GM23248 (cell line): ENCODE measurements at regions not wholly inside any gene's neighbourhood (a gene's known extent, or its start where the extent isn't known, plus 50 kb on each side); places are given as distances from the start of the nearest gene placed in this dataset.
A peak's percentile ranks its signal among the peaks of the same experiment; 100 is the strongest.

Experiments used
- DNase-seq: peaks from one replicate; pipeline ENCODE4 v3.0.0-alpha.2; 2015
- H2AFZ ChIP-seq: fragments of 200-600 bp; sonication (generic); 2 replicates; pipeline ENCODE4 v1.6.1; 2016; ENCODE audit warnings: antibody characterized with exemption
- H3F3A ChIP-seq: fragments of 200-600 bp; sonication (generic); 2 replicates; pipeline ENCODE4 v1.6.1; 2016; ENCODE audit warnings: mild to moderate bottlenecking, antibody characterized with exemption, mixed run types; ENCODE audit not compliant: insufficient read depth
- H3K27ac ChIP-seq: fragments of 200-600 bp; sonication (generic); 2 replicates; pipeline ENCODE4 v1.5.1; 2016; ENCODE audit warnings: mild to moderate bottlenecking
- H3K27me3 ChIP-seq: fragments of 200-600 bp; sonication (generic); replicated peaks from 2 replicates; pipeline ENCODE4 v1.6.1; 2016; ENCODE audit warnings: mild to moderate bottlenecking; ENCODE audit not compliant: insufficient read depth
- H3K36me3 ChIP-seq: fragments of 200-600 bp; sonication (generic); 2 replicates; pipeline ENCODE4 v1.6.1; 2016; ENCODE audit warnings: low read depth, mild to moderate bottlenecking
- H3K4me1 ChIP-seq: fragments of 200-600 bp; sonication (generic); 2 replicates; pipeline ENCODE4 v1.6.1; 2016; ENCODE audit warnings: mild to moderate bottlenecking; ENCODE audit not compliant: insufficient read depth
- H3K4me2 ChIP-seq: fragments of 200-600 bp; sonication (generic); one replicate; pipeline ENCODE4 v1.6.1; 2016; ENCODE audit warnings: mild to moderate bottlenecking; ENCODE audit not compliant: unreplicated experiment
- H3K4me3 ChIP-seq: fragments of 200-600 bp; sonication (generic); 2 replicates; pipeline ENCODE4 v1.5.1; 2016; ENCODE audit warnings: mild to moderate bottlenecking
- H3K79me2 ChIP-seq: fragments of 200-600 bp; sonication (generic); 2 replicates; pipeline ENCODE4 v1.6.1; 2016; ENCODE audit warnings: mild to moderate bottlenecking; ENCODE audit not compliant: insufficient read depth
- H3K9ac ChIP-seq: fragments of 200-600 bp; sonication (generic); 2 replicates; pipeline ENCODE4 v1.6.1; 2016; ENCODE audit warnings: mild to moderate bottlenecking
- H3K9me2 ChIP-seq: fragments of 200-600 bp; sonication (generic); 2 replicates; pipeline ENCODE4 v1.6.1; 2016; ENCODE audit warnings: mixed run types, mild to moderate bottlenecking, moderate library complexity; ENCODE audit not compliant: insufficient read depth
- H3K9me3 ChIP-seq: fragments of 200-600 bp; sonication (generic); one replicate; pipeline ENCODE4 v1.6.1; 2017; ENCODE audit warnings: low read depth
- H4K20me1 ChIP-seq: fragments of 200-600 bp; sonication (generic); 2 replicates; pipeline ENCODE4 v1.6.0; 2016; ENCODE audit not compliant: insufficient read depth
- EZH2 ChIP-seq: fragments of 200-600 bp; sonication (generic); IDR thresholded peaks from 2 replicates; pipeline ENCODE4 v1.6.1; 2018; ENCODE audit warnings: antibody characterized with exemption, mild to moderate bottlenecking; ENCODE audit not compliant: insufficient read depth, poor library complexity, severe bottlenecking
- EZH2phosphoT487 ChIP-seq: fragments of 200-600 bp; sonication (generic); IDR thresholded peaks from 2 replicates; pipeline ENCODE4 v1.6.1; 2018; ENCODE audit warnings: antibody characterized with exemption, moderate library complexity, mild to moderate bottlenecking, low read depth; ENCODE audit not compliant: insufficient read depth
- WGBS, 2 experiments: methylation state at CpG; one replicate each; pipeline ENCODE4 v1.1.6; 2015 to 2017; ENCODE audit warnings: low lambda C conversion rate in 2 of 2, low coverage in 1 of 2; ENCODE audit errors: missing lambda C conversion rate in 2 of 2; 5-methylcytosine and 5-hydroxymethylcytosine counted together
- in situ Hi-C: fragments of 300-500 bp; cut with MboI; formaldehyde crosslinking; loops from 2 replicates; pipeline ENCODE4 v1.15.0; 2020

GRCh38 chr19:34018546-34018945 lies 153.8 kb upstream of the LSM14A start:
- no peak overlapping the region for H3K27ac ChIP-seq
- no peak overlapping the region for H3K9ac ChIP-seq
- H3K36me3 ChIP-seq, result no peaks in the 10 kb centered on the region
- in situ Hi-C loops, result no loop called here
- H2AFZ ChIP-seq, result no peak overlapping the region
- no peak overlapping the region for H3K4me2 ChIP-seq
- no peaks in the 10 kb centered on the region for H3K4me1 ChIP-seq
- no peaks in the 10 kb centered on the region for H3K9me3 ChIP-seq
- H3K27me3 ChIP-seq, result peaks cover 40% of the 10 kb centered on the region
- DNase-seq, result no peak
- H3K79me2 ChIP-seq, result no peaks in the 10 kb centered on the region
- no peaks in the 10 kb centered on the region for H4K20me1 ChIP-seq
- H3F3A ChIP-seq, result no peaks in the 10 kb centered on the region
- WGBS, 2 experiments, result 59 to 79% methylated on average over 1 of the region's 1 CpG
- no peaks in the 10 kb centered on the region for H3K9me2 ChIP-seq
- no peak overlapping the region for H3K4me3 ChIP-seq
- TF ChIP-seq EZH2 (no peak), EZH2phosphoT487 (no peak)

GRCh38 chr19:34023381-34023780 lies 148.9 kb upstream of the LSM14A start:
- in situ Hi-C loops, result no loop called here

GRCh38 chr19:34033880-34034279 lies 138.4 kb upstream of the LSM14A start:
- H3K9ac ChIP-seq, result no peak overlapping the region
- no peak overlapping the region for H3K4me2 ChIP-seq
- H3K36me3 ChIP-seq, result no peaks in the 10 kb centered on the region
- no peaks in the 10 kb centered on the region for H3K4me1 ChIP-seq
- TF ChIP-seq EZH2, result no peak
- TF ChIP-seq EZH2phosphoT487, result no peak
- H3F3A ChIP-seq, result no peaks in the 10 kb centered on the region
- H3K79me2 ChIP-seq, result no peaks in the 10 kb centered on the region
- H3K27ac ChIP-seq, result no peak overlapping the region
- H4K20me1 ChIP-seq, result no peaks in the 10 kb centered on the region
- no peak for DNase-seq
- H3K9me3 ChIP-seq, result no peaks in the 10 kb centered on the region
- in situ Hi-C loops, result no loop called here
- no peaks in the 10 kb centered on the region for H3K27me3 ChIP-seq
- no peak overlapping the region for H3K4me3 ChIP-seq
- no peak overlapping the region for H2AFZ ChIP-seq
- no peaks in the 10 kb centered on the region for H3K9me2 ChIP-seq
- 2 to 5% methylated on average over 3 of the region's 3 CpGs for WGBS, 2 experiments

More at GRCh38 chr19:34023381-34023780, 148.9 kb upstream of the LSM14A start:
- no peak overlapping the region for H3K4me3 ChIP-seq
- no peak overlapping the region for H2AFZ ChIP-seq
- TF ChIP-seq EZH2 (no peak), EZH2phosphoT487 (no peak)
- no peaks in the 10 kb centered on the region for H3K9me3 ChIP-seq
- H3K36me3 ChIP-seq, result no peaks in the 10 kb centered on the region
- H3F3A ChIP-seq, result no peaks in the 10 kb centered on the region
- no peaks in the 10 kb centered on the region for H3K9me2 ChIP-seq
- peaks cover 17% of the 10 kb centered on the region for H3K27me3 ChIP-seq
- WGBS, 2 experiments, result 8 to 14% methylated on average over 5 of the region's 5 CpGs
- no peaks in the 10 kb centered on the region for H3K79me2 ChIP-seq
- H3K27ac ChIP-seq, result no peak overlapping the region
- no peak overlapping the region for H3K4me2 ChIP-seq
- no peak for DNase-seq
- H3K9ac ChIP-seq, result no peak overlapping the region
- H4K20me1 ChIP-seq, result no peaks in the 10 kb centered on the region
- no peaks in the 10 kb centered on the region for H3K4me1 ChIP-seq

GRCh38 chr19:34034318-34034846 lies 137.9 kb upstream of the LSM14A start:
- Histone ChIP-seq H3K4me2 (no peak overlapping the region), H3K27me3 (no peaks in the 10 kb centered on the region), H3K27ac (no peak overlapping the region), H3F3A (no peaks in the 10 kb centered on the region), H3K4me3 (no peak overlapping the region), H3K9ac (no peak overlapping the region), H2AFZ (no peak overlapping the region), H3K79me2 (no peaks in the 10 kb centered on the region), H4K20me1 (no peaks in the 10 kb centered on the region), H3K4me1 (no peaks in the 10 kb centered on the region), H3K9me3 (no peaks in the 10 kb centered on the region), H3K9me2 (no peaks in the 10 kb centered on the region), H3K36me3 (no peaks in the 10 kb centered on the region)
- in situ Hi-C loops, result no loop called here
- TF ChIP-seq EZH2, result no peak
- TF ChIP-seq EZH2phosphoT487, result no peak
- 16 to 24% methylated on average over 2 of the region's 2 CpGs for WGBS, 2 experiments
- DNase-seq, result no peak

GRCh38 chr19:34041925-34042521 lies 130.3 kb upstream of the LSM14A start:
- DNase-seq, result peak; percentile 74
- TF ChIP-seq EZH2, result no peak
- TF ChIP-seq EZH2phosphoT487, result no peak

More at GRCh38 chr19:34041925-34042521, 130.3 kb upstream of the LSM14A start:
- 13% methylated on average over 15 of the region's 15 CpGs for WGBS, 2 experiments
- H3K9me2 ChIP-seq, result no peaks in the 10 kb centered on the region
- no peaks in the 10 kb centered on the region for H4K20me1 ChIP-seq
- no peaks in the 10 kb centered on the region for H3K36me3 ChIP-seq
- no peak overlapping the region for H3K27ac ChIP-seq
- no peaks in the 10 kb centered on the region for H3K79me2 ChIP-seq
- H2AFZ ChIP-seq, result no peak overlapping the region
- no peaks in the 10 kb centered on the region for H3K9me3 ChIP-seq
- in situ Hi-C loops, result no loop called here
- no peak overlapping the region for H3K4me2 ChIP-seq
- no peak overlapping the region for H3K9ac ChIP-seq
- 0 out of 2 replicates have a peak, but pooled peaks cover 6% of the 10 kb centered on the region for H3K27me3 ChIP-seq
- H3K4me1 ChIP-seq, result no peaks in the 10 kb centered on the region
- H3K4me3 ChIP-seq, result no peak overlapping the region
- no peaks in the 10 kb centered on the region for H3F3A ChIP-seq
